CD1c-positive myeloid dendritic cell (primary cell): ENCODE measurements at regions not wholly inside any gene's neighbourhood (a gene's known extent, or its start where the extent isn't known, plus 50 kb on each side); places are given as distances from the start of the nearest gene placed in this dataset.
"Not testable (repeated sequence)": the region's sequence is repeated elsewhere in the genome, so short reads cannot be mapped to it uniquely, and the experiment has no call there.

Source experiments
- DNase-seq: peaks from one replicate; pipeline ENCODE4 v3.0.0-alpha.2; 2016; ENCODE audit errors: extremely low spot score

- DNase-seq, result not testable (repeated sequence)
Measured at GRCh38 chr10:9347933-9348332, 1293.4 kb downstream of the GATA3 start.

- no peak for DNase-seq
Measured at GRCh38 chr10:9357471-9357870, 1303.0 kb downstream of the GATA3 start.

- DNase-seq, result no peak
Measured at GRCh38 chr10:9362721-9363120, 1308.2 kb downstream of the GATA3 start.

- no peak for DNase-seq
Measured at GRCh38 chr10:9379183-9379582, 1324.7 kb downstream of the GATA3 start.

GRCh38 chr10:9381733-9382532, 1327.4 kb downstream of the GATA3 start:
- no peak for DNase-seq

- DNase-seq, result no peak
Measured at GRCh38 chr10:9382533-9382866, 1328.0 kb downstream of the GATA3 start.

GRCh38 chr10:9390516-9390915, 1336.0 kb downstream of the GATA3 start:
- no peak for DNase-seq

GRCh38 chr10:9399275-9399983, 1344.9 kb downstream of the GATA3 start:
- no peak for DNase-seq

- DNase-seq, result not testable (repeated sequence)
Measured at GRCh38 chr10:9402067-9402466, 1347.6 kb downstream of the GATA3 start.

GRCh38 chr10:9402507-9403195, 1348.2 kb downstream of the GATA3 start:
- DNase-seq, result not testable (repeated sequence)

- DNase-seq, result not testable (repeated sequence)
Measured at GRCh38 chr10:9407201-9407600, 1352.7 kb downstream of the GATA3 start.

- no peak for DNase-seq
Measured at GRCh38 chr10:9416331-9416730, 1361.8 kb downstream of the GATA3 start.

GRCh38 chr10:9419757-9420156, 1365.3 kb downstream of the GATA3 start:
- no peak for DNase-seq

GRCh38 chr10:9427209-9427608, 1372.7 kb downstream of the GATA3 start:
- no peak for DNase-seq

GRCh38 chr10:9437131-9437530, 1382.6 kb downstream of the GATA3 start:
- no peak for DNase-seq

- DNase-seq, result no peak
Measured at GRCh38 chr10:9443758-9444157, 1389.3 kb downstream of the GATA3 start.

GRCh38 chr10:9449530-9449929, 1395.0 kb downstream of the GATA3 start:
- DNase-seq, result no peak

- DNase-seq, result no peak
Measured at GRCh38 chr10:9450801-9451200, 1396.3 kb downstream of the GATA3 start.

- no peak for DNase-seq
Measured at GRCh38 chr10:9451211-9451773, 1396.8 kb downstream of the GATA3 start.

- no peak for DNase-seq
Measured at GRCh38 chr10:9452056-9452455, 1397.6 kb downstream of the GATA3 start.

- not testable (repeated sequence) for DNase-seq
Measured at GRCh38 chr10:9453871-9454270, 1399.4 kb downstream of the GATA3 start.

- no peak for DNase-seq
Measured at GRCh38 chr10:9469663-9470205, 1415.2 kb downstream of the GATA3 start.
